ENCODE measurements at regions not wholly inside any gene's neighbourhood (a gene's known extent, or its start where the extent isn't known, plus 50 kb on each side); places are given as distances from the start of the nearest gene placed in this dataset.
A peak's percentile ranks its signal among the peaks of the same experiment; 100 is the strongest.

DNA sequence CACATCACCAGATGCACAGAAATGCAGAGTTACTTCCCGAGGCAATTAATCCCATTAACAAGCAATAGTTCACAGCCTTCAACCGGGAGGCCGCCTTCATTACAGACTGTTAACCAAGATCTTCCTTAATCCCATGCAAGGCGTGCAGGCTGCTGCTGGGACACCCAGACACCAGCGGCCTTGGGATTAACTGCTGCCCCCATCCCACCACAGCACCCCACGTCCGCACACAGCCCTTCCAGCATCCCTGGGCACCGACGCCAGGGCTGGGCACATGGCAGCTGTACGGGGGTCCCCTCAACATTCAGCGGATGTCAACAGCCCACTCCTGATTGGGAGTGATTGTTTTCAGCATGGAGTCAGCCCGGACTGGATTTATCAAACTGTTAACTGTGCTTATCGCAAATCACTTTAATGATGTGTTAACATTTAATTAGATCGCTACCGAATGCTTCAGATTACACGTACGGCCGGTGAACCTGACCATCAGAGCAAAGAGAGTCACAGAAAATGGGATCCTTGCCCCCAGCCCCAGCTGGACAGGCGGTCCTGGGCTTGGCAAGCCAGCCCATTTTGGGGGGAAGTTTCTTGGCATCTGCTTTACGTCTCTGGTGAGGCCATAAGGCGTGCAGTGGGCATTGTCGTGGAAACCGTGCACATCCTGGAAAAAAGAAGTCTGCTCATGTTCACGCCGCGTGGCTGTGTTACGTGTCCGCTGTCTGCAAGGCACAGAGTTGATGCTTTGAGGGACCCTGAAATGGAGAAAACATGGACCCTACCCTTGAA, 126.4 kb downstream of the HMX1 start:
- intact Hi-C loops (cut with DNase I; ENCODE audit: low total_unique reads): no loop called here
- DNase-seq (ENCODE audit: low spot score in 2 of 2): peak in 1 of 2 donors; percentile 27
- Histone ChIP-seq H3K27me3 (peaks cover 0 to 26% of the 10 kb centered on the region in 2 donors), H3K9me3 (no peaks in the 10 kb centered on the region), H3K36me3 (no peaks in the 10 kb centered on the region), H3K4me3 (no peak overlapping the region), H3K4me1 (no peaks in the 10 kb centered on the region), H3K27ac (no peak overlapping the region)
- TF ChIP-seq, protein P1, sequence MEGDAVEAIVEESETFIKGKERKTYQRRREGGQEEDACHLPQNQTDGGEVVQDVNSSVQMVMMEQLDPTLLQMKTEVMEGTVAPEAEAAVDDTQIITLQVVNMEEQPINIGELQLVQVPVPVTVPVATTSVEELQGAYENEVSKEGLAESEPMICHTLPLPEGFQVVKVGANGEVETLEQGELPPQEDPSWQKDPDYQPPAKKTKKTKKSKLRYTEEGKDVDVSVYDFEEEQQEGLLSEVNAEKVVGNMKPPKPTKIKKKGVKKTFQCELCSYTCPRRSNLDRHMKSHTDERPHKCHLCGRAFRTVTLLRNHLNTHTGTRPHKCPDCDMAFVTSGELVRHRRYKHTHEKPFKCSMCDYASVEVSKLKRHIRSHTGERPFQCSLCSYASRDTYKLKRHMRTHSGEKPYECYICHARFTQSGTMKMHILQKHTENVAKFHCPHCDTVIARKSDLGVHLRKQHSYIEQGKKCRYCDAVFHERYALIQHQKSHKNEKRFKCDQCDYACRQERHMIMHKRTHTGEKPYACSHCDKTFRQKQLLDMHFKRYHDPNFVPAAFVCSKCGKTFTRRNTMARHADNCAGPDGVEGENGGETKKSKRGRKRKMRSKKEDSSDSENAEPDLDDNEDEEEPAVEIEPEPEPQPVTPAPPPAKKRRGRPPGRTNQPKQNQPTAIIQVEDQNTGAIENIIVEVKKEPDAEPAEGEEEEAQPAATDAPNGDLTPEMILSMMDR (IDR thresholded peaks at IDR 0.05): no peak
- TF ChIP-seq POLR2A (IDR thresholded peaks at IDR 0.05): no peak
- no peak for TF ChIP-seq POLR2AphosphoS5 (IDR thresholded peaks at IDR 0.05)

DNA sequence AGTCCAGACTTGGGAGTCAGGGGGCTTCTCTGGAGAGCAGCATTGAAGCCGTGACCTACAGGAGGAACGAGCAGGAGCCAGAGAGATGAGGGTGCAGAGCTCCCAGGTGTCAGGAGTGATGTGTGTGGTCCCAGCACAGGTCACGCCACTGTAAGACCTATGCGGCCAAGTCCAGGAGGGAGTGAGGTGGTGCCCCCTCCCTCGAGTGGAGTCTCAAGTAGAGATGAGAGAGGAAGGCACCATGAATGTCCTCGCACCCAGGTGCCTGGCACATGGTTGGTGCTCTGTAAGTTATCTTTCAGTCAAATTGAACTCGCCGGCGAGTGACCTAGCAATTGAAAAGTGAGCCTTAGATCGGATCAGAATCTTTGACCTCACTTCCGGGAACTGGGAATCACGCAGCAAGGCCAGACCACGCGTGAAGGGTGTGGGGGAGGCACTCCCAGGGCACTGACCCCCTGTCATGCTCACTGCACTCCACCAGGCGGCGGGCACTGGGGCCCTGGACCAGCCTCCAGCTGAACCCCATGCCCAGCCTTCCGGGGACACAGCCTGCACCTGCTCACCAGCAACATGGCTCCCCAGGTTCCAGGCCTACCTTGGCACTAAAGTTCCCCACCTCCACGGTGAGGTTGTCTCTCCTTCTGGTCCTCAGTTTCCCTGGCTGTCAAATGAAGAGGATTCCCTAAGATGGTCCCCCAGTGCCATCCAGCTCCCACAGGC, 127.4 kb downstream of the HMX1 start:
- H3K36me3 ChIP-seq: no peaks in the 10 kb centered on the region
- peaks cover 0 to 26% of the 10 kb centered on the region in 2 donors for H3K27me3 ChIP-seq
- no peak overlapping the region for H3K27ac ChIP-seq
- intact Hi-C loops (cut with DNase I; ENCODE audit: low total_unique reads): no loop called here
- TF ChIP-seq POLR2AphosphoS5 (IDR thresholded peaks at IDR 0.05) (no peak), POLR2A (IDR thresholded peaks at IDR 0.05) (no peak)
- TF ChIP-seq, protein P1 (IDR thresholded peaks at IDR 0.05): no peak
- no peak overlapping the region for H3K4me3 ChIP-seq
- no peaks in the 10 kb centered on the region for H3K9me3 ChIP-seq
- H3K4me1 ChIP-seq: no peaks in the 10 kb centered on the region
- DNase-seq (ENCODE audit: low spot score in 2 of 2): peak in 1 of 2 donors; percentile 41

DNA sequence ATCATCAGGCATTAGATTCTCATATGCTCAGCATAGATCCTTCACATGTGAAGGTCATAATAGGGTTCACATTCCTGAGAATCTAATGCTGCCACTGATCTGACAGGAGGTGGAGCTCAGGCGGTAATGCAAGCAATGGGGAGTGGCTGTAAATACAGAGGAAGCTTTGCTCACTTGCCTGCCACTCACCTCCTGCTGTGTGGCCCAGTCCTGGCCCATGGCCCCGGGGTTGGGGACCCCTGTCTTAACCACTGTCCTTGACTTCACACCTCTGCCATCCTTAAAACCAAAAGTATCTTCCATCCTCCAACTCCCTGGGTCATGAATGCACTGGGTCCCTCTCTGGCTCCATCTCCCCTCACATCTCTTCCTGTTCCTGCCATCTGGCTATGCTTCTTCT, 129.1 kb downstream of the HMX1 start:
- Histone ChIP-seq H3K27me3 (peaks cover 0 to 12% of the 10 kb centered on the region in 2 donors), H3K4me1 (no peaks in the 10 kb centered on the region), H3K36me3 (no peaks in the 10 kb centered on the region), H3K4me3 (no peak overlapping the region), H3K27ac (no peak overlapping the region), H3K9me3 (no peaks in the 10 kb centered on the region)
- DNase-seq (ENCODE audit: low spot score in 2 of 2): no peak
- intact Hi-C loops (cut with DNase I; ENCODE audit: low total_unique reads): no loop called here
- TF ChIP-seq, protein P1 (IDR thresholded peaks at IDR 0.05): no peak
- no peak for TF ChIP-seq POLR2A (IDR thresholded peaks at IDR 0.05)
- TF ChIP-seq POLR2AphosphoS5 (IDR thresholded peaks at IDR 0.05): no peak

DNA sequence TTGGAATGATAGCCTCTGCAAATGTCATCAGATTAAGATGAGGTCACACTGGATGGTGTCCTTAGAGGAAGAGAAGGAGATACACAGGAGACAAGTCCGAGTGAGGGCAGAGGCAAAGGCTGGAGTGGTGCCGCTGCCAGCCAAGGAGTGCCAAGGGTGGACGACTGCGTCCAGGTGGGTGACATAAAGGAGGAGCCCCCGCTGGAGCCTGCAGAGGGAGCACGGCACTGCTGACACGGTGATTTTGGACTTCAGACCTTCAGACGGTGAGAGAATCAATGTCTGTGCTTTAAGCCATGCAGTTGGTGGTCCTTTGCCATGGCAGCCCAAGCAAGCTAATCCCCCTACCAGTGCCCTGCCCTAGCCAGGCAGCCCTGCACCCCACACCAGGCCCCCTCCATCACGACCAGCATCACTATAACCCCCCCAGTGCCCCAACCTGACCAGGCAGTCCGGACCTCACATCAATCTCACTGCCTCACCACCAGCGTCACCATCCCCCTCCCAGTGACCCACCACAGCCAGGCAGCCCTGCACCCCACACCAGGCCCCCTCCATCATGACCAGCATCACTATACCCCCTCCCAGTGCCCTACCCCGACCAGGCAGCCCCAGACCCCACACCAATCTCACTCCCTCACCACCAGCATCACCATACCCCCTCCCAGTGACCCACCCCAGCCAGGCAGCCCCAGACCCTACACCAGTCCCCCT, 130.0 kb downstream of the HMX1 start:
- DNase-seq (ENCODE audit: low spot score in 2 of 2): peak in 1 of 2 donors; percentile 41
- H3K4me3 ChIP-seq: no peak overlapping the region
- H3K9me3 ChIP-seq: no peaks in the 10 kb centered on the region
- H3K27me3 ChIP-seq: peaks cover 0 to 7% of the 10 kb centered on the region in 2 donors
- H3K36me3 ChIP-seq: no peaks in the 10 kb centered on the region
- no peak for TF ChIP-seq POLR2A (IDR thresholded peaks at IDR 0.05)
- TF ChIP-seq, protein P1 (IDR thresholded peaks at IDR 0.05): no peak
- no peak for TF ChIP-seq POLR2AphosphoS5 (IDR thresholded peaks at IDR 0.05)
- H3K27ac ChIP-seq: no peak overlapping the region
- H3K4me1 ChIP-seq: no peaks in the 10 kb centered on the region
- intact Hi-C loops (cut with DNase I; ENCODE audit: low total_unique reads): no loop called here

All from breast epithelium (tissue), 4 donors.